GM21381 (cell line): ENCODE measurements at regions not wholly inside any gene's neighbourhood (a gene's known extent, or its start where the extent isn't known, plus 50 kb on each side); places are given as distances from the start of the nearest gene placed in this dataset.

Experiments used
- ATAC-seq: cut with Tn5 transposase; IDR thresholded peaks from one replicate; pipeline ENCODE4 v1.9.1; 2021; ENCODE audit warnings: mild to moderate bottlenecking, moderate library complexity; ENCODE audit not compliant: unreplicated experiment

- no peak for ATAC-seq
Measured at GRCh38 chr2:106941372-106941993, 55.5 kb upstream of the ST6GAL2 start.

GRCh38 chr2:106943468-106944200 is 57.7 kb upstream of the ST6GAL2 start:
- ATAC-seq = no peak

- ATAC-seq = no peak
Measured at GRCh38 chr2:106944215-106944614, 58.2 kb upstream of the ST6GAL2 start.

GRCh38 chr2:106948540-106948939 is 62.6 kb upstream of the ST6GAL2 start:
- ATAC-seq = no peak

GRCh38 chr2:106953236-106953635 is 67.3 kb upstream of the ST6GAL2 start:
- no peak for ATAC-seq

GRCh38 chr2:106953779-106954178 is 67.8 kb upstream of the ST6GAL2 start:
- ATAC-seq = no peak

- ATAC-seq = no peak
Measured at GRCh38 chr2:106954304-106954703, 68.3 kb upstream of the ST6GAL2 start.

GRCh38 chr2:106956416-106956815 is 70.4 kb upstream of the ST6GAL2 start:
- no peak for ATAC-seq

- ATAC-seq = no peak
Measured at GRCh38 chr2:106956879-106957278, 70.9 kb upstream of the ST6GAL2 start.

GRCh38 chr2:106959975-106960682 is 74.2 kb upstream of the ST6GAL2 start:
- no peak for ATAC-seq

GRCh38 chr2:106960683-106961161 is 74.8 kb upstream of the ST6GAL2 start:
- no peak for ATAC-seq

- ATAC-seq = no peak
Measured at GRCh38 chr2:106961328-106961727, 75.4 kb upstream of the ST6GAL2 start.

- no peak for ATAC-seq
Measured at GRCh38 chr2:106963156-106963555, 77.2 kb upstream of the ST6GAL2 start.

GRCh38 chr2:106963893-106964292 is 77.9 kb upstream of the ST6GAL2 start:
- no peak for ATAC-seq

GRCh38 chr2:106965611-106966010 is 79.6 kb upstream of the ST6GAL2 start:
- ATAC-seq = no peak

GRCh38 chr2:106969777-106970176 is 83.8 kb upstream of the ST6GAL2 start:
- no peak for ATAC-seq

- ATAC-seq = no peak
Measured at GRCh38 chr2:106970471-106971261, 84.7 kb upstream of the ST6GAL2 start.

- ATAC-seq = no peak
Measured at GRCh38 chr2:106972782-106973181, 86.8 kb upstream of the ST6GAL2 start.

GRCh38 chr2:106974891-106975290 is 88.9 kb upstream of the ST6GAL2 start:
- ATAC-seq = no peak

- ATAC-seq = no peak
Measured at GRCh38 chr2:106975641-106976040, 89.7 kb upstream of the ST6GAL2 start.

GRCh38 chr2:106976548-106976947 is 90.6 kb upstream of the ST6GAL2 start:
- no peak for ATAC-seq
